ENCODE measurements at regions not wholly inside any gene's neighbourhood (a gene's known extent, or its start where the extent isn't known, plus 50 kb on each side); places are given as distances from the start of the nearest gene placed in this dataset.

DNA sequence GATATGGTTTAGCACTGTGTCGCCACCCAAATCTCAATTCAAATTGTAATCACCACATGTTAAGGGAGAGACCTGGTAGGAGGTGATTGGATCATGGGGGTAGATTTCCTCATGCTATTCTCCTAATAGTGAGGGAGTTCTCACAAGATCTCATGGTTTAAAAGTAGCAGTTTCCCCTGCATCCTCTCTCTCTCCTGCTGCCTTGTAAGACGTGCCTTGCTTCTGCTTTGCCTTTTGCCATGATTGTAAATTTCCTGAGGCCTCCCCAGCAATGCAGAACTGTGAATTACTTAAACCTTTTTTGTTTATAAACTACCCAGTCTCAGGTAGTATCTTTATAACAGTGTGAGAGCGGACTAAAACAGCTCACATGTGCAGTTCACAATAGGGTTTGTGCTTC lies 1668.7 kb upstream of the RAG2 start:
- Mint-ChIP-seq H3K36me3 (no peaks in the 10 kb centered on the region), H3K27ac (peak overlapping the region in 1 of 7 donors; percentile 33), H3K9me3 (peaks cover 2 to 13% (median 9%) of the 10 kb centered on the region in 7 donors), H3K4me3 (no peak overlapping the region), H3K27me3 (ENCODE audit: low read depth in 3 of 3) (peaks cover 0 to 2% (median 0%) of the 10 kb centered on the region in 3 donors), H3K4me1 (no peaks in the 10 kb centered on the region)
- DNase-seq = no peak
- WGBS (ENCODE audit: insufficient coverage) = 80% methylated on average over 1 of the region's 3 CpGs
- H3K27me3 ChIP-seq (ENCODE audit: control insufficient read depth in 2 of 2, insufficient read depth in 2 of 2, low read length in 2 of 2) = no peaks in the 10 kb centered on the region
- no peak overlapping the region for H2AFZ ChIP-seq (ENCODE audit: insufficient read depth, low read depth, low read length, poor library complexity, severe bottlenecking)
- H3K27ac ChIP-seq (ENCODE audit: low read depth in 1 of 2, low read length in 2 of 2) = no peak overlapping the region
- intact Hi-C loops (cut with micrococcal nuclease) = no loop called here
- H3K36me3 ChIP-seq (replicated peaks in 1 of 2; ENCODE audit: control insufficient read depth in 1 of 2, insufficient read depth in 2 of 2, low read length in 2 of 2) = no peaks in the 10 kb centered on the region
- peaks cover 13 to 14% of the 10 kb centered on the region in 2 donors for H3K9me3 ChIP-seq (replicated peaks in 1 of 2; ENCODE audit: control insufficient read depth in 1 of 2, insufficient read depth in 1 of 2, low read length in 2 of 2)
- no peak overlapping the region for H3K9ac ChIP-seq (ENCODE audit: insufficient read depth, low read length, poor library complexity, severe bottlenecking)
- H3K4me1 ChIP-seq (ENCODE audit: control insufficient read depth in 1 of 2, insufficient read depth in 2 of 2, low read length in 2 of 2) = no peaks in the 10 kb centered on the region
- no peaks in the 10 kb centered on the region for H4K20me1 ChIP-seq (ENCODE audit: insufficient read depth, low read length)
- H3K79me2 ChIP-seq (ENCODE audit: insufficient read depth, low read length) = no peaks in the 10 kb centered on the region
- H3K4me2 ChIP-seq (replicated peaks; ENCODE audit: extremely low read depth, low read length, poor library complexity, severe bottlenecking) = no peak overlapping the region
- H3K4me3 ChIP-seq (replicated peaks in 1 of 3; ENCODE audit: low read depth in 2 of 3, low read length in 3 of 3) = no peak overlapping the region
- TF ChIP-seq, protein P1, sequence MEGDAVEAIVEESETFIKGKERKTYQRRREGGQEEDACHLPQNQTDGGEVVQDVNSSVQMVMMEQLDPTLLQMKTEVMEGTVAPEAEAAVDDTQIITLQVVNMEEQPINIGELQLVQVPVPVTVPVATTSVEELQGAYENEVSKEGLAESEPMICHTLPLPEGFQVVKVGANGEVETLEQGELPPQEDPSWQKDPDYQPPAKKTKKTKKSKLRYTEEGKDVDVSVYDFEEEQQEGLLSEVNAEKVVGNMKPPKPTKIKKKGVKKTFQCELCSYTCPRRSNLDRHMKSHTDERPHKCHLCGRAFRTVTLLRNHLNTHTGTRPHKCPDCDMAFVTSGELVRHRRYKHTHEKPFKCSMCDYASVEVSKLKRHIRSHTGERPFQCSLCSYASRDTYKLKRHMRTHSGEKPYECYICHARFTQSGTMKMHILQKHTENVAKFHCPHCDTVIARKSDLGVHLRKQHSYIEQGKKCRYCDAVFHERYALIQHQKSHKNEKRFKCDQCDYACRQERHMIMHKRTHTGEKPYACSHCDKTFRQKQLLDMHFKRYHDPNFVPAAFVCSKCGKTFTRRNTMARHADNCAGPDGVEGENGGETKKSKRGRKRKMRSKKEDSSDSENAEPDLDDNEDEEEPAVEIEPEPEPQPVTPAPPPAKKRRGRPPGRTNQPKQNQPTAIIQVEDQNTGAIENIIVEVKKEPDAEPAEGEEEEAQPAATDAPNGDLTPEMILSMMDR (IDR thresholded peaks at IDR 0.05) = no peak

DNA sequence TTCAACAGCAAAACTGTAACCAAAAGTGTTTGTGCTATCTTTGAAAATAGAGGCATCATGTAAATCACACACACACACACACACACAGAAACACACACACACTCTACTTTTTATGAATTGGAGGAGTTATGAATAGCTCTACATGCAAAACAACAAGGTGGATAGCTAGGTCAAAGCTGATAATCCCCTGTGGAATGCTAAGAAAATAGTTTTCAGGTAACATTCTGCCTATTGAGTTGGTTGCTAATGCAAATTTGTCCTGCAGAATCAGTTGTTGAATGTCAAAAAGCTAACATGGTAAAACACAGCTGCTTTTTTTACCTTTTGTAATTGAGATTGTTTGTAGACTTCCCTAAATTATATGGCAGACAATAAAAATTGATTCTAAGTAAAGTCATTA lies 1658.4 kb upstream of the RAG2 start:
- no peaks in the 10 kb centered on the region for H3K4me1 ChIP-seq (ENCODE audit: control insufficient read depth in 1 of 2, insufficient read depth in 2 of 2, low read length in 2 of 2)
- H3K79me2 ChIP-seq (ENCODE audit: insufficient read depth, low read length) = no peaks in the 10 kb centered on the region
- Mint-ChIP-seq H3K27me3 (ENCODE audit: low read depth in 3 of 3) (peaks cover 0 to 1% (median 0%) of the 10 kb centered on the region in 3 donors), H3K4me3 (no peak overlapping the region), H3K4me1 (no peaks in the 10 kb centered on the region), H3K27ac (no peak overlapping the region), H3K36me3 (no peaks in the 10 kb centered on the region), H3K9me3 (peaks cover 0 to 9% (median 1%) of the 10 kb centered on the region in 7 donors)
- H3K4me3 ChIP-seq (replicated peaks in 1 of 3; ENCODE audit: low read depth in 2 of 3, low read length in 3 of 3) = no peak overlapping the region
- H3K27me3 ChIP-seq (ENCODE audit: control insufficient read depth in 2 of 2, insufficient read depth in 2 of 2, low read length in 2 of 2) = no peaks in the 10 kb centered on the region
- TF ChIP-seq, protein P1 (IDR thresholded peaks at IDR 0.05) = no peak
- H3K4me2 ChIP-seq (replicated peaks; ENCODE audit: extremely low read depth, low read length, poor library complexity, severe bottlenecking) = no peak overlapping the region
- no peak overlapping the region for H3K27ac ChIP-seq (ENCODE audit: low read depth in 1 of 2, low read length in 2 of 2)
- H3K36me3 ChIP-seq (replicated peaks in 1 of 2; ENCODE audit: control insufficient read depth in 1 of 2, insufficient read depth in 2 of 2, low read length in 2 of 2) = no peaks in the 10 kb centered on the region
- H3K9ac ChIP-seq (ENCODE audit: insufficient read depth, low read length, poor library complexity, severe bottlenecking) = no peak overlapping the region
- H3K9me3 ChIP-seq (replicated peaks in 1 of 2; ENCODE audit: control insufficient read depth in 1 of 2, insufficient read depth in 1 of 2, low read length in 2 of 2) = no peaks in the 10 kb centered on the region
- H4K20me1 ChIP-seq (ENCODE audit: insufficient read depth, low read length) = no peaks in the 10 kb centered on the region
- H2AFZ ChIP-seq (ENCODE audit: insufficient read depth, low read depth, low read length, poor library complexity, severe bottlenecking) = no peak overlapping the region
- intact Hi-C loops (cut with micrococcal nuclease) = no loop called here
- no peak for DNase-seq
